SU-DHL-6 (cell line): ENCODE measurements at regions not wholly inside any gene's neighbourhood (a gene's known extent, or its start where the extent isn't known, plus 50 kb on each side); places are given as distances from the start of the nearest gene placed in this dataset.

Source experiments
- EZH2phosphoT487 ChIP-seq: fragments of 200-600 bp; sonication (generic), shearing (Covaris generic); conservative IDR thresholded peaks from 2 replicates; pipeline ENCODE4 v1.6.1; 2018; ENCODE audit warnings: mild to moderate bottlenecking, antibody characterized with exemption, low read length, moderate library complexity, mixed read lengths
- TF ChIP-seq, protein P1 (sequence below): fragments of 200-600 bp; sonication (generic); IDR thresholded peaks from one replicate; pipeline ENCODE4 v1.5.1; 2017; ENCODE audit warnings: antibody characterized with exemption, mild to moderate bottlenecking, low read length, moderate library complexity; ENCODE audit not compliant: insufficient read depth, poor library complexity, severe bottlenecking

DNA sequence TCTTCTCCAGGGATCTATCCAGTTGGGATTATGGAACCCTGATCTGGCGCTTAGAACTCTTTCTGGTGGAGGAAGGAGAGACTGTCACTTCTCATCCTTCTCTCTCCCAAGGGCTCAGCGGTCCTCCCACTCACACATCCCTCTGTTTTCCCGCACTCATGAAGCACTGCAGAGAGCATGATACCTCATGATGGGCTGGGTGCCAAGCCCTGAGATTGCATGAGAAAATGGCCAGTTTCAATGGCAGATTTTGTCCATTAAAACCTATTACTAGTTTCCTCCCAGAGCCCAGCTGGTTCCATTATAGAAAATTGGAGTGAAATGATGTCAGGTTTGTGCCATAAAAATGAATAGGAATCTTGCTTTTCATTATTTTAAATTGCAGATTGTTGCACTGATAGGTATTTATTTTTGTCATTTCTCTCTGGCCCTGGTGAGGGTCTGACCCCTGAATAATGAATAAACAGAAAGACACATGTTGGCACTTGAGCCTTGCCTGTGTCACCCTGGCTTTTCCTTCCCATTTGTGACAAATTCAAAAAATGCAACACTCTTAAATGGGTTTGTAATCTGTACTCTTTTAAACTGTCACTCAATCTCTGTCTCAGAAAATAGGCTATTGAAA, 1151.1 kb downstream of the TYW1 start:
- TF ChIP-seq, protein P1, sequence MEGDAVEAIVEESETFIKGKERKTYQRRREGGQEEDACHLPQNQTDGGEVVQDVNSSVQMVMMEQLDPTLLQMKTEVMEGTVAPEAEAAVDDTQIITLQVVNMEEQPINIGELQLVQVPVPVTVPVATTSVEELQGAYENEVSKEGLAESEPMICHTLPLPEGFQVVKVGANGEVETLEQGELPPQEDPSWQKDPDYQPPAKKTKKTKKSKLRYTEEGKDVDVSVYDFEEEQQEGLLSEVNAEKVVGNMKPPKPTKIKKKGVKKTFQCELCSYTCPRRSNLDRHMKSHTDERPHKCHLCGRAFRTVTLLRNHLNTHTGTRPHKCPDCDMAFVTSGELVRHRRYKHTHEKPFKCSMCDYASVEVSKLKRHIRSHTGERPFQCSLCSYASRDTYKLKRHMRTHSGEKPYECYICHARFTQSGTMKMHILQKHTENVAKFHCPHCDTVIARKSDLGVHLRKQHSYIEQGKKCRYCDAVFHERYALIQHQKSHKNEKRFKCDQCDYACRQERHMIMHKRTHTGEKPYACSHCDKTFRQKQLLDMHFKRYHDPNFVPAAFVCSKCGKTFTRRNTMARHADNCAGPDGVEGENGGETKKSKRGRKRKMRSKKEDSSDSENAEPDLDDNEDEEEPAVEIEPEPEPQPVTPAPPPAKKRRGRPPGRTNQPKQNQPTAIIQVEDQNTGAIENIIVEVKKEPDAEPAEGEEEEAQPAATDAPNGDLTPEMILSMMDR = no peak
- no peak for TF ChIP-seq EZH2phosphoT487
